Peyer's patch (tissue), 4 donors: ENCODE measurements at regions not wholly inside any gene's neighbourhood (a gene's known extent, or its start where the extent isn't known, plus 50 kb on each side); places are given as distances from the start of the nearest gene placed in this dataset.

Experiments
- DNase-seq, 3 donors: peaks; one replicate each; pipeline ENCODE4 v3.0.0-alpha.2; 2017 to 2019
- H3K27ac ChIP-seq, 4 donors: fragments of 200-600 bp; sonication (generic); one replicate each; pipeline ENCODE4 v1.5.1; 2016 to 2019
- H3K27me3 ChIP-seq, 2 donors: fragments of 200-600 bp; sonication (generic); one replicate each; pipeline ENCODE4 v1.5.1; 2019
- H3K36me3 ChIP-seq, 3 donors: fragments of 200-600 bp; sonication (generic); one replicate each; pipeline ENCODE4 v1.5.1; 2016 to 2019
- H3K4me1 ChIP-seq, 4 donors: fragments of 200-600 bp; sonication (generic); one replicate each; pipeline ENCODE4 v1.5.1; 2016 to 2019
- H3K4me3 ChIP-seq, 4 donors: fragments of 200-600 bp; sonication (generic); 1 replicate in 3 of 4; 2 replicates in 1 of 4; pipeline ENCODE4 v1.5.1; 2016 to 2019; ENCODE audit warnings: mild to moderate bottlenecking in 1 of 4
- H3K9me3 ChIP-seq, 4 donors: fragments of 200-600 bp; sonication (generic); one replicate each; pipeline ENCODE4 v1.5.1; 2016 to 2019; ENCODE audit warnings: mild to moderate bottlenecking in 1 of 4
- CTCF ChIP-seq, 6 experiments: fragments of 450-650 bp in 4 of 6; fragments of 200-600 bp in 2 of 6; sonication (generic) in 1 of 6; IDR thresholded peaks; one replicate each; pipeline ENCODE4 v1.5.1; 2017 to 2019; ENCODE audit warnings: antibody characterized with exemption in 6 of 6, mild to moderate bottlenecking in 3 of 6, moderate library complexity in 1 of 6
- POLR2A ChIP-seq, 2 donors: fragments of 450-650 bp; IDR thresholded peaks; one replicate each; pipeline ENCODE4 v1.5.1; 2017; ENCODE audit warnings: antibody characterized with exemption in 2 of 2, mild to moderate bottlenecking in 2 of 2, moderate library complexity in 2 of 2

- H3K27me3 ChIP-seq = no peaks in the 10 kb centered on the region
- H3K9me3 ChIP-seq = no peaks in the 10 kb centered on the region
These were observed 698.6 kb downstream of the CCSER2 start for GRCh38 chr10:85026878-85027467.

GRCh38 chr10:85032981-85033380 is 704.6 kb downstream of the CCSER2 start:
- no peaks in the 10 kb centered on the region for H3K27me3 ChIP-seq
- H3K4me3 ChIP-seq = no peak overlapping the region
- no peak for DNase-seq
- H3K4me1 ChIP-seq = no peaks in the 10 kb centered on the region
- TF ChIP-seq POLR2A (IDR thresholded peaks at IDR 0.05) (no peak), CTCF (IDR thresholded peaks at IDR 0.05) (no peak)
- H3K27ac ChIP-seq = no peak overlapping the region
- no peaks in the 10 kb centered on the region for H3K36me3 ChIP-seq
- H3K9me3 ChIP-seq = no peaks in the 10 kb centered on the region

More at GRCh38 chr10:85026878-85027467, 698.6 kb downstream of the CCSER2 start:
- Histone ChIP-seq H3K4me3 (no peak overlapping the region), H3K27ac (no peak overlapping the region), H3K4me1 (no peaks in the 10 kb centered on the region), H3K36me3 (no peaks in the 10 kb centered on the region)
- no peak for DNase-seq
- TF ChIP-seq CTCF (IDR thresholded peaks at IDR 0.05) = no peak
- TF ChIP-seq POLR2A (IDR thresholded peaks at IDR 0.05) = no peak

- Histone ChIP-seq H3K9me3 (no peaks in the 10 kb centered on the region), H3K27ac (no peak overlapping the region), H3K4me1 (no peaks in the 10 kb centered on the region), H3K27me3 (no peaks in the 10 kb centered on the region), H3K4me3 (no peak overlapping the region), H3K36me3 (no peaks in the 10 kb centered on the region)
- no peak for TF ChIP-seq CTCF (IDR thresholded peaks at IDR 0.05)
- TF ChIP-seq POLR2A (IDR thresholded peaks at IDR 0.05) = no peak
- DNase-seq = no peak
These were observed 708.3 kb downstream of the CCSER2 start for GRCh38 chr10:85036661-85037060.

- TF ChIP-seq CTCF (IDR thresholded peaks at IDR 0.05) = no peak
- no peak for TF ChIP-seq POLR2A (IDR thresholded peaks at IDR 0.05)
- no peaks in the 10 kb centered on the region for H3K27me3 ChIP-seq
- no peaks in the 10 kb centered on the region for H3K4me1 ChIP-seq
These were observed 710.9 kb downstream of the CCSER2 start for GRCh38 chr10:85039311-85039710.

GRCh38 chr10:85043207-85043606 is 714.8 kb downstream of the CCSER2 start:
- no peaks in the 10 kb centered on the region for H3K4me1 ChIP-seq
- no peak overlapping the region for H3K27ac ChIP-seq
- no peaks in the 10 kb centered on the region for H3K9me3 ChIP-seq
- DNase-seq = no peak
- H3K27me3 ChIP-seq = no peaks in the 10 kb centered on the region
- no peak for TF ChIP-seq POLR2A (IDR thresholded peaks at IDR 0.05)
- no peak for TF ChIP-seq CTCF (IDR thresholded peaks at IDR 0.05)
- H3K36me3 ChIP-seq = no peaks in the 10 kb centered on the region
- no peak overlapping the region for H3K4me3 ChIP-seq

More at GRCh38 chr10:85039311-85039710, 710.9 kb downstream of the CCSER2 start:
- no peaks in the 10 kb centered on the region for H3K9me3 ChIP-seq
- no peak overlapping the region for H3K27ac ChIP-seq
- no peaks in the 10 kb centered on the region for H3K36me3 ChIP-seq
- no peak overlapping the region for H3K4me3 ChIP-seq
- no peak for DNase-seq

GRCh38 chr10:85045046-85045445 is 716.7 kb downstream of the CCSER2 start:
- Histone ChIP-seq H3K27me3 (no peaks in the 10 kb centered on the region), H3K4me1 (no peaks in the 10 kb centered on the region), H3K9me3 (no peaks in the 10 kb centered on the region), H3K36me3 (no peaks in the 10 kb centered on the region), H3K4me3 (no peak overlapping the region), H3K27ac (no peak overlapping the region)
- TF ChIP-seq CTCF (IDR thresholded peaks at IDR 0.05) (no peak), POLR2A (IDR thresholded peaks at IDR 0.05) (no peak)
- DNase-seq = no peak
